ENCODE measurements at regions not wholly inside any gene's neighbourhood (a gene's known extent, or its start where the extent isn't known, plus 50 kb on each side); places are given as distances from the start of the nearest gene placed in this dataset.

DNA sequence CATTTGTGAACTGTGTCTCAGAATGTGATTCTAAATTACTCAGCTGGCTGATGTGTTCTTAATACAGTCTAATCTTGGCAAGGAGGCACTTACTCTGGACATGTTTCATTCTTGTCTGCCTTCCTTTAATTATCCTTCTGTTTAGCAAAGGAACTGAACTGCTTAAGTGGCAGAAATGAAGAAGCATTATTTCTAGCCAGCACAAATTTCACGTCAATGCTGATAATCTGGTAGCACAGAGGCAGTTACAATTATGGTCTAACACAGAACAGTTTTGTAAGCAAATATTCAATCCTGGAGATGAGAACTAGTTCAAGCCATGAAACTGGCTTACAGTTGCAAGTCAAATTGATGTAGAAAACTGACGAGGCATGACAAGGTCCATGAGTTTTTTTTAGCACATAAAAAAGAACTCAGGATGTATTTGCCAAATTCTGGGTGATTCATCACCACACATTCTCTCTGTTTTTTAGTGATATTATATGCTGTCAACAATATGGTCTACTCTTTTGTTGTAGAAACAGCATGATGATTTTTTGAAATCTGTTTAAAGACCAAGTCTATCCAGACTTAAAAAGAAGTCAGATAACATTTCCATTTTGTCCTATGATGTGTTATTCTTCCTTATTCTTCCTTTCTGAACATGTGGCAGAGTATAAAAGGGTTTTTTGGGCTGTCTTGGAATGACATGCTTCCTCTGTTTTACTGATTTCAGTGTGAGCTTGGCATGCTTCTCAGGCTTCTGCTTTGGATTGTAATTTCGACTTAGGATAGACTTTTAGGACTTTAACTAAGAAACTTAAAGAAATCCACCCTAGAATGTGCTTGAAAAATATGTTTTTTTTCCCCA is 154.8 kb downstream of the DNAJB9 start:
- TF ChIP-seq, protein P1, sequence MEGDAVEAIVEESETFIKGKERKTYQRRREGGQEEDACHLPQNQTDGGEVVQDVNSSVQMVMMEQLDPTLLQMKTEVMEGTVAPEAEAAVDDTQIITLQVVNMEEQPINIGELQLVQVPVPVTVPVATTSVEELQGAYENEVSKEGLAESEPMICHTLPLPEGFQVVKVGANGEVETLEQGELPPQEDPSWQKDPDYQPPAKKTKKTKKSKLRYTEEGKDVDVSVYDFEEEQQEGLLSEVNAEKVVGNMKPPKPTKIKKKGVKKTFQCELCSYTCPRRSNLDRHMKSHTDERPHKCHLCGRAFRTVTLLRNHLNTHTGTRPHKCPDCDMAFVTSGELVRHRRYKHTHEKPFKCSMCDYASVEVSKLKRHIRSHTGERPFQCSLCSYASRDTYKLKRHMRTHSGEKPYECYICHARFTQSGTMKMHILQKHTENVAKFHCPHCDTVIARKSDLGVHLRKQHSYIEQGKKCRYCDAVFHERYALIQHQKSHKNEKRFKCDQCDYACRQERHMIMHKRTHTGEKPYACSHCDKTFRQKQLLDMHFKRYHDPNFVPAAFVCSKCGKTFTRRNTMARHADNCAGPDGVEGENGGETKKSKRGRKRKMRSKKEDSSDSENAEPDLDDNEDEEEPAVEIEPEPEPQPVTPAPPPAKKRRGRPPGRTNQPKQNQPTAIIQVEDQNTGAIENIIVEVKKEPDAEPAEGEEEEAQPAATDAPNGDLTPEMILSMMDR (conservative IDR thresholded peaks at IDR 0.05; ENCODE audit: low read depth, low read length): no peak
- TF ChIP-seq EZH2 (IDR thresholded peaks at IDR 0.05; ENCODE audit: low read length, unreplicated experiment): no peak
- no peak for TF ChIP-seq EZH2phosphoT487 (IDR thresholded peaks at IDR 0.05; ENCODE audit: borderline replicate concordance, low read length)

Data from PC-3 (cell line).